DOHH2 (cell line): ENCODE measurements at regions not wholly inside any gene's neighbourhood (a gene's known extent, or its start where the extent isn't known, plus 50 kb on each side); places are given as distances from the start of the nearest gene placed in this dataset.

ENCODE experiments used
- H3F3A ChIP-seq: fragments of 200-600 bp; sonication (generic), shearing (Covaris generic); 2 replicates; pipeline ENCODE4 v1.6.0; 2016; ENCODE audit warnings: antibody characterized with exemption, mild to moderate bottlenecking; ENCODE audit not compliant: control insufficient read depth, insufficient read depth
- H3K27ac ChIP-seq: fragments of 200-600 bp; sonication (generic); 2 replicates; pipeline ENCODE4 v1.5.1; 2014; ENCODE audit warnings: low read depth, mild to moderate bottlenecking, low read length, moderate library complexity
- H3K27me3 ChIP-seq: fragments of 200-600 bp; sonication (generic); 2 replicates; pipeline ENCODE4 v1.6.1; 2014; ENCODE audit warnings: mild to moderate bottlenecking, low read length, mixed read lengths; ENCODE audit not compliant: control insufficient read depth
- H3K36me3 ChIP-seq: fragments of 200-600 bp; sonication (generic); 2 replicates; pipeline ENCODE4 v1.6.1; 2014; ENCODE audit warnings: mild to moderate bottlenecking, low read length, moderate library complexity, mixed read lengths; ENCODE audit not compliant: control insufficient read depth
- H3K4me1 ChIP-seq: fragments of 200-600 bp; sonication (generic); 2 replicates; pipeline ENCODE4 v1.6.1; 2014; ENCODE audit warnings: mild to moderate bottlenecking, low read length, mixed read lengths; ENCODE audit not compliant: control insufficient read depth
- H3K4me2 ChIP-seq: fragments of 200-600 bp; sonication (generic); 2 replicates; pipeline ENCODE4 v1.6.0; 2014; ENCODE audit warnings: mild to moderate bottlenecking, low read length, moderate library complexity
- H3K4me3 ChIP-seq: fragments of 200-600 bp; sonication (generic); 2 replicates; pipeline ENCODE4 v1.5.1; 2014; ENCODE audit warnings: mild to moderate bottlenecking, low read length, mixed read lengths
- H3K79me2 ChIP-seq: fragments of 200-600 bp; sonication (generic); 2 replicates; pipeline ENCODE4 v1.6.1; 2014; ENCODE audit warnings: mild to moderate bottlenecking, low read length, mixed read lengths; ENCODE audit not compliant: control insufficient read depth
- H3K9me2 ChIP-seq: fragments of 200-600 bp; sonication (generic); replicated peaks from 2 replicates; pipeline ENCODE4 v1.6.1; 2014; ENCODE audit warnings: mild to moderate bottlenecking, low read length, mixed read lengths; ENCODE audit not compliant: control insufficient read depth
- H3K9me3 ChIP-seq: fragments of 200-600 bp; sonication (generic); 2 replicates; pipeline ENCODE4 v1.6.1; 2014; ENCODE audit warnings: antibody characterized with exemption, low read length, mixed read lengths; ENCODE audit not compliant: control insufficient read depth, insufficient read depth
- H4K20me1 ChIP-seq: fragments of 200-600 bp; sonication (generic); 2 replicates; pipeline ENCODE4 v1.6.0; 2014; ENCODE audit warnings: low read depth, mild to moderate bottlenecking, antibody characterized with exemption, low read length, moderate library complexity; ENCODE audit not compliant: control insufficient read depth, insufficient read depth
- EZH2phosphoT487 ChIP-seq: fragments of 200-600 bp; sonication (generic); IDR thresholded peaks from 2 replicates; pipeline ENCODE4 v1.6.1; 2017; ENCODE audit warnings: borderline replicate concordance, mild to moderate bottlenecking, antibody characterized with exemption, low read length, moderate library complexity, mixed read lengths
- TF ChIP-seq, protein P1 (sequence below): fragments of 200-600 bp; sonication (generic); IDR thresholded peaks from one replicate; pipeline ENCODE4 v1.5.1; 2014; ENCODE audit warnings: antibody characterized with exemption, mild to moderate bottlenecking, low read depth, low read length; ENCODE audit not compliant: poor library complexity, severe bottlenecking

DNA sequence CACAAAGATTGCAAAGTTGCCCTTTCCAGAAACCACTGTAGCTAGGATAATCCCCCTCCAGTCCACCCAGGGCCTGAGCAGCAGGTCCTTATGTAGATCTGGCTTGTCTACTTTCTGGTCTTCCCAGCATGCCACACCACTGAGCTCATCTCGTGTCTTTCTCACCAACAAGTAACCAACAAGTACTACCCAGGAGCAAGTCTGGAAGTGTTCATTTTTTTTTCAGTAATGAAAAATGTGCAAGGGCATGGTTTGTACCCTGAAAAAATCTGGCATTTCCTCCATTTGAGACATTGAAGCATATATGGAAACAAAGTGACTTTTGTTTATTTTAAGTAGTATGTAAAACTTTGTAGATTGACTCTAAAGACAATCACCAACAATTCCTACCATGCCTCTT lies 120.8 kb downstream of the INHBA start:
- no peak for TF ChIP-seq EZH2phosphoT487
- TF ChIP-seq, protein P1, sequence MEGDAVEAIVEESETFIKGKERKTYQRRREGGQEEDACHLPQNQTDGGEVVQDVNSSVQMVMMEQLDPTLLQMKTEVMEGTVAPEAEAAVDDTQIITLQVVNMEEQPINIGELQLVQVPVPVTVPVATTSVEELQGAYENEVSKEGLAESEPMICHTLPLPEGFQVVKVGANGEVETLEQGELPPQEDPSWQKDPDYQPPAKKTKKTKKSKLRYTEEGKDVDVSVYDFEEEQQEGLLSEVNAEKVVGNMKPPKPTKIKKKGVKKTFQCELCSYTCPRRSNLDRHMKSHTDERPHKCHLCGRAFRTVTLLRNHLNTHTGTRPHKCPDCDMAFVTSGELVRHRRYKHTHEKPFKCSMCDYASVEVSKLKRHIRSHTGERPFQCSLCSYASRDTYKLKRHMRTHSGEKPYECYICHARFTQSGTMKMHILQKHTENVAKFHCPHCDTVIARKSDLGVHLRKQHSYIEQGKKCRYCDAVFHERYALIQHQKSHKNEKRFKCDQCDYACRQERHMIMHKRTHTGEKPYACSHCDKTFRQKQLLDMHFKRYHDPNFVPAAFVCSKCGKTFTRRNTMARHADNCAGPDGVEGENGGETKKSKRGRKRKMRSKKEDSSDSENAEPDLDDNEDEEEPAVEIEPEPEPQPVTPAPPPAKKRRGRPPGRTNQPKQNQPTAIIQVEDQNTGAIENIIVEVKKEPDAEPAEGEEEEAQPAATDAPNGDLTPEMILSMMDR = no peak
- no peak overlapping the region for H3K27ac ChIP-seq
- H3F3A ChIP-seq = no peaks in the 10 kb centered on the region
- H4K20me1 ChIP-seq = no peaks in the 10 kb centered on the region
- no peaks in the 10 kb centered on the region for H3K36me3 ChIP-seq
- no peak overlapping the region for H3K4me2 ChIP-seq
- H3K9me2 ChIP-seq = no peaks in the 10 kb centered on the region
- H3K27me3 ChIP-seq = no peaks in the 10 kb centered on the region
- no peaks in the 10 kb centered on the region for H3K79me2 ChIP-seq
- 0 out of 2 replicates have a peak, but pooled peaks cover 2% of the 10 kb centered on the region for H3K9me3 ChIP-seq
- no peak overlapping the region for H3K4me3 ChIP-seq
- no peaks in the 10 kb centered on the region for H3K4me1 ChIP-seq

DNA sequence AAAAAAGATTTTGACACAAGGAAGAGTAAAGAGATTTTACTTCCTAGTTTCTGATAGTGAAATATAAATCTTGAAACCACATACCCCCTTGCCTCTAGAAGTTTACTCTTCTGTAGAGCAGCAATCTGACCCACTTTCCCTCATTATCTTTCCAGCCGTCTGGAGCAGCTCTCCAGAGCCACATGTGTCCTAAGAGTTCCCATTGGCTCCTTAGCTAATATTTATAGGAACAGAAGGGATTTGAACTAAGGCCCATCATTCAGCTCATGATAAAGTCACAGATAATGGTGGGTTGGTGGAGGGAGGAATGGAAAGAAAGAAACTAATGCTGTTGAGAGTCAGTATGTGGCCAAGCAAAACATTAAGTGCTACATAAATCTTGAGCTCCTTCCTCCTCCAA lies 121.8 kb downstream of the INHBA start:
- no peak overlapping the region for H3K4me2 ChIP-seq
- no peak overlapping the region for H3K27ac ChIP-seq
- H3F3A ChIP-seq = no peaks in the 10 kb centered on the region
- H3K27me3 ChIP-seq = no peaks in the 10 kb centered on the region
- H3K4me3 ChIP-seq = no peak overlapping the region
- TF ChIP-seq, protein P1 = no peak
- no peak for TF ChIP-seq EZH2phosphoT487
- H4K20me1 ChIP-seq = no peaks in the 10 kb centered on the region
- 0 out of 2 replicates have a peak, but pooled peaks cover 2% of the 10 kb centered on the region for H3K9me3 ChIP-seq
- H3K79me2 ChIP-seq = no peaks in the 10 kb centered on the region
- no peaks in the 10 kb centered on the region for H3K9me2 ChIP-seq
- no peaks in the 10 kb centered on the region for H3K4me1 ChIP-seq
- H3K36me3 ChIP-seq = no peaks in the 10 kb centered on the region

DNA sequence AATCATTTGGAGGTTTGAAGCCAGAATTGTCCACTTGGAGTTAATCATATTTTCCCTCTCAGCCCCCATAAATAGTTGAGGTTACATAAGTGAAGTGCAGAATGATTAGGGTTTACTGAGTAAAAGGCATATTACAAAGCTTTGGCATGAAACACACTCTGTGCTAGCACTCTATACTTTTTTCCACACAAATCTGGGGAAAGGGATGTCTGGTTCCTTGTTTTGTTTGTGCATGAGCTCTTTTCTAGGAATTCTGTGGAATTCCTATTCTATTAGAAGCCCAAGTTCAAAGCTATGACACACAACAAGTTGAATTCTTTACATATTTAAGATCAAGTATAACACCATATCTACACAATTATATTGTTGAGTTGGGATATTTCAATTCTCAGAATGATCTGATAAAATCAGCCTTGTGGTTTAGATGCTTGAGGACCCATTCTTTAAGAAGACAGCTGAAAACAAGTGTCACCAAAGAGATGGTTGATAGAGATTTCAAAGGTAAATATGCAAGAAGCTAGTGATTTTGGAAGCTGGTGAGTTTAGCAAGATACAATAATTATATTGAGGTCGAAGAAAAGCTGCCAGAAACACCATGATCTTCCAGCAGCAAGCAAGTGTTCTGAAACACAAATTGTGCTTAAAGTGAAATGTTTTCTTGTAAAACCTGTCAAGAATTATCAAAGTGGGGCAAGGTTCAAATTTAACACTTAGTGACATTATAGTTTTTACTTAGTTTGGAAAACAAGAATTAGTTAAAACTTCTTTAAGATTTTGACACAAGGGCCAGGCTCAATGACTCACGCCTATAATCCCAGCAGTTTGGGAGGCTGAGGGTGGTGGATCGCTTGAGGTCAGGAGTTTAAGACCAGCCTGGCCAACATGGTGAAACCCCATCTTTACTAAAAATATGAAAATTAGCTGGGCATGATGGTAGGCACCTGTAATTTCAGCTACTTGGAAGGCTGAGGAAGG lies 122.6 kb downstream of the INHBA start:
- Histone ChIP-seq H3K27ac (no peak overlapping the region), H3K4me2 (no peak overlapping the region)
- no peak for TF ChIP-seq EZH2phosphoT487
- TF ChIP-seq, protein P1 = no peak

More for the DNA sequence above, 122.6 kb downstream of the INHBA start:
- Histone ChIP-seq H3K4me1 (no peaks in the 10 kb centered on the region), H3K36me3 (no peaks in the 10 kb centered on the region), H3K9me3 (0 out of 2 replicates have a peak, but pooled peaks cover 2% of the 10 kb centered on the region), H3K9me2 (no peaks in the 10 kb centered on the region), H3K27me3 (no peaks in the 10 kb centered on the region), H3K4me3 (no peak overlapping the region), H3K79me2 (no peaks in the 10 kb centered on the region), H4K20me1 (no peaks in the 10 kb centered on the region), H3F3A (no peaks in the 10 kb centered on the region)
